GM19468 (cell line): ENCODE measurements at regions not wholly inside any gene's neighbourhood (a gene's known extent, or its start where the extent isn't known, plus 50 kb on each side); places are given as distances from the start of the nearest gene placed in this dataset.
"Not testable (repeated sequence)": the region's sequence is repeated elsewhere in the genome, so short reads cannot be mapped to it uniquely, and the experiment has no call there.

Source experiments
- ATAC-seq: cut with Tn5 transposase; IDR thresholded peaks from one replicate; pipeline ENCODE4 v1.9.1; 2021; ENCODE audit warnings: mild to moderate bottlenecking, moderate library complexity, moderate number of reproducible peaks; ENCODE audit not compliant: unreplicated experiment; ENCODE audit errors: extremely low read depth

- ATAC-seq = no peak
These were observed 412.1 kb upstream of the ADAMTSL1 start for GRCh38 chr9:18061856-18062255.

GRCh38 chr9:18063856-18064390 is 410.0 kb upstream of the ADAMTSL1 start:
- ATAC-seq = no peak

- not testable (repeated sequence) for ATAC-seq
These were observed 407.3 kb upstream of the ADAMTSL1 start for GRCh38 chr9:18066608-18067007.

- ATAC-seq = no peak
These were observed 406.3 kb upstream of the ADAMTSL1 start for GRCh38 chr9:18067548-18068120.

- ATAC-seq = no peak
These were observed 405.1 kb upstream of the ADAMTSL1 start for GRCh38 chr9:18068900-18069299.

- no peak for ATAC-seq
These were observed 402.3 kb upstream of the ADAMTSL1 start for GRCh38 chr9:18071651-18072060.

- ATAC-seq = no peak
These were observed 401.0 kb upstream of the ADAMTSL1 start for GRCh38 chr9:18073002-18073401.

- no peak for ATAC-seq
These were observed 399.9 kb upstream of the ADAMTSL1 start for GRCh38 chr9:18074041-18074440.

- ATAC-seq = no peak
These were observed 398.6 kb upstream of the ADAMTSL1 start for GRCh38 chr9:18075253-18075952.

- ATAC-seq = no peak
These were observed 395.8 kb upstream of the ADAMTSL1 start for GRCh38 chr9:18077941-18078678.

GRCh38 chr9:18092138-18092537 is 381.8 kb upstream of the ADAMTSL1 start:
- ATAC-seq = no peak

- no peak for ATAC-seq
These were observed 367.9 kb upstream of the ADAMTSL1 start for GRCh38 chr9:18106006-18106560.

- no peak for ATAC-seq
These were observed 364.3 kb upstream of the ADAMTSL1 start for GRCh38 chr9:18109675-18110074.

GRCh38 chr9:18111146-18111545 is 362.8 kb upstream of the ADAMTSL1 start:
- no peak for ATAC-seq

- ATAC-seq = no peak
These were observed 359.1 kb upstream of the ADAMTSL1 start for GRCh38 chr9:18114559-18115475.

GRCh38 chr9:18118268-18118667 is 355.7 kb upstream of the ADAMTSL1 start:
- ATAC-seq = no peak

GRCh38 chr9:18122171-18122570 is 351.8 kb upstream of the ADAMTSL1 start:
- no peak for ATAC-seq

GRCh38 chr9:18124760-18125159 is 349.2 kb upstream of the ADAMTSL1 start:
- ATAC-seq = no peak

- no peak for ATAC-seq
These were observed 347.0 kb upstream of the ADAMTSL1 start for GRCh38 chr9:18126831-18127498.
